Islet precursor cell (in vitro differentiated cells): ENCODE measurements at regions not wholly inside any gene's neighbourhood (a gene's known extent, or its start where the extent isn't known, plus 50 kb on each side); places are given as distances from the start of the nearest gene placed in this dataset.
A peak's percentile ranks its signal among the peaks of the same experiment; 100 is the strongest.

Experiments
- DNase-seq: peaks from one replicate; pipeline ENCODE4 v3.0.0-alpha.2; 2018

- DNase-seq: no peak
Observed at GRCh38 chr10:91690996-91691676, 58.3 kb upstream of the PPP1R3C start.

- no peak for DNase-seq
Observed at GRCh38 chr10:91690412-91690811, 57.5 kb upstream of the PPP1R3C start.

DNA sequence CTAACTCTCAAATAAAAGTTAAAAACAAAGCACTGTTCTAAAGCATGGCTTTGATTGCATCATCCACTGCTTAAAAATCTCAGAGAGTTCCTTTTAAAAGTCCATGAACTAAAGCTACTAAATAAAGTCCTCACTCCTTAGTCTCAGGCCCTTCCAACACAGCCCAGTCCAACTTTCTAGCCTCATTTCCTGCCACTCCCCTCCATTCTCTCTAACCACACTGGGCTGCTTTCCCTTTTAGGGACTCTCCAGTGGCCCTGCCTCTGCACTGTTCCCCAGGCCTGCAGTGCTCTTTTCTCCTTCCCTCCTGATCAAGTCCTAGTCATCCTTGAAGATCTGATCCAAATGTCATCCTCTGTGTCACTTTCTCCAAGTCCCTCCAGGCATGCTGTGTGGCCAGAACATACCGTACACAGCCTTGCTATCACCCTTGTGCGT, 56.9 kb upstream of the PPP1R3C start:
- DNase-seq: no peak

GRCh38 chr10:91684841-91685240, 52.0 kb upstream of the PPP1R3C start:
- DNase-seq: no peak

DNA sequence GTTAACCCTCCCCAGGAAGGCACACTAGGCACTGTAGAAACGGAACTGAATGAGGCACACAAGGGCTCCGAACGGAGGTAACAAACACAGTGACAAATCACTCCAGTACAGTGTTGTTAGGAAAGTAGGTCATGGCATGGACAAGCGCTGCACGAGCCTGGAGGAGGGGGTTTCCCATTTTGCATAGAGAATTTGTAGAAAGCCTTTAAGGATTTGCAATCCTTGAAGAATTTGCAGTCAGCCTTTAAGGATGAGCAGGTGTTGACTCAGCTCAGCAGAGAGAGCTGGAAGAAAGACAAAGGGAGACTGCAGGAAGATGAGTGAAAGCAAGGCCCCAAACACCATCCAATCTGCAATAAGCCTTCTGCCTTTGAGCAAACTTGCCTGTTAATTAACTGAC, 51.1 kb upstream of the PPP1R3C start:
- DNase-seq: peak; percentile 69

DNA sequence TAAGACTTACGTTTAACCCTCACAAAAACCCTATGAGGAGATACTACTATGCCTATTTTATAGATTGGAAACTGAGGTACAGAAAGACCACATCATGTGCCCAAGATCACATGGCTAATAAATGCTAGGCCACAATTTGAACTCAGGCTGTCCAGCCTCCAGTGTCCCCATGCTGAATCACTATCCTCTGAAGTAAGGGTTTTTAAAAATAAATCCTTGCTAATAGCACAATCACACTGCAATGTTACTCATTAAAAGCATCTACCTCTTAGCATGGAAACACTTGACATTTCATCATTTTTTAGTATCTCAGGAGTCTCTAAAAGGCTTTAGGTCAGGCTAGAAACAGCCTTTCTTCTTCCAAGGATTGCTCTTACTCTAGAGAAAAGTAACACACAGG, 50.0 kb upstream of the PPP1R3C start:
- no peak for DNase-seq
